ENCODE measurements at regions not wholly inside any gene's neighbourhood (a gene's known extent, or its start where the extent isn't known, plus 50 kb on each side); places are given as distances from the start of the nearest gene placed in this dataset.

DNA sequence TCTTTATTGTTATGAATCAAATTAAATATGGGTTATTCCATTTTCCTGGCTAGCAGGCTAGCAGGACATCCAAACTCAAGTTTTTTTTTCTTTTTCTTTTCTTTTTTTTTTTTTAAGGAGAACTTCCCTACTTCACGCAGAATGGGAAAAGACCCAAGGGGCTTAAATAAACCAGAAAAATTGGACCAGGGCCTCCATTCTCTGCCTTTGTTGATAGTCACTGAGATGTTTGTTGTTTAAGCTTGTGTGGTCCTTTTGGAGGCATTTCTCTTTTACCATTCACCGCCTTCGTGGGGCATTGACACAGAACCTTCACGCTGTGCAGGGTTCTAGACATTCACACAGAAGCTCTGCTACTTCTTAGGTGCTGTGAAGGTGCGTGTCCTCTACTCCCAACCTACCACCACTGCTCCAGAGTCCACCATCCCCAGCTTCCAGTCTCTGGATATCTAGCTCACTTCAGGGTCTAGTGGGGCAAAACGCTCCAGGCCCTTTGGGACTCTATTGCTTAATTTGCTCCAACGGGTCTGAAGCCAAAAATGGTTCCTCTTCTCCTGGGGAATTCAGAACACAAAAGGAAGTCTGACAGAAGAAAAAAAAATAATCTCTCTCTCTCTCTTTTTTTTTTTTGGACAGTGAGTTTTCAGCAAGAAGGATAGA is 301.3 kb downstream of the AEBP2 start (continued):
- TF ChIP-seq ARID3A (IDR thresholded peaks at IDR 0.05; ENCODE audit: borderline replicate concordance, low read depth, low read length), result no peak
- no peak for TF ChIP-seq HINFP (tag; conservative IDR thresholded peaks at IDR 0.05; ENCODE audit: low read depth)
- no peak for TF ChIP-seq RREB1 (CRISPR knock-in tag; IDR thresholded peaks at IDR 0.05)

Data from K562 (cell line).